ENCODE measurements at regions not wholly inside any gene's neighbourhood (a gene's known extent, or its start where the extent isn't known, plus 50 kb on each side); places are given as distances from the start of the nearest gene placed in this dataset.

DNA sequence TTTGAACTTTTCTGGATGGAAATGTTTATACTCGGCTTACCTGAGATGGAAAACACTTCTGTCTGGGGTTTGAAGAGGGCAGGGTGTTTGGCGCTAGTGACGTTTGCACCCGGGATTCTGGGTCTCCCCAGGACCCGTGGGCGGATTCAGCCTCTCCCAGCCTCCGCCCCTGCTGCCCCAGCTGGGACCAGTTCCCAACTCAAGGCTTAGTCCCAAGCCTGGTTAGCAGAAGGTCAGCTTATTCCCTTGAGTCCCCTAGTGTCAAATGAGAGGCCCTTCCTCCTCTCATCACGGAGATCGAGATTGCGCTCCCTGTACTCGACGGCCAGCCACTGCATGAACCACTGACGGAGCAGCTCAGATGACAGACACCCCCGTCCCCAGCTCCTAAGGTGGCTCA, 123.2 kb downstream of the RTP5 start:
- no peak for TF ChIP-seq EHMT2 (IDR thresholded peaks at IDR 0.05; ENCODE audit: low read depth)
- no peak for TF ChIP-seq ESRRA (IDR thresholded peaks at IDR 0.05; ENCODE audit: borderline replicate concordance, low read length)
- TF ChIP-seq EP300 (IDR thresholded peaks at IDR 0.05): no peak
- TF ChIP-seq, protein P1, sequence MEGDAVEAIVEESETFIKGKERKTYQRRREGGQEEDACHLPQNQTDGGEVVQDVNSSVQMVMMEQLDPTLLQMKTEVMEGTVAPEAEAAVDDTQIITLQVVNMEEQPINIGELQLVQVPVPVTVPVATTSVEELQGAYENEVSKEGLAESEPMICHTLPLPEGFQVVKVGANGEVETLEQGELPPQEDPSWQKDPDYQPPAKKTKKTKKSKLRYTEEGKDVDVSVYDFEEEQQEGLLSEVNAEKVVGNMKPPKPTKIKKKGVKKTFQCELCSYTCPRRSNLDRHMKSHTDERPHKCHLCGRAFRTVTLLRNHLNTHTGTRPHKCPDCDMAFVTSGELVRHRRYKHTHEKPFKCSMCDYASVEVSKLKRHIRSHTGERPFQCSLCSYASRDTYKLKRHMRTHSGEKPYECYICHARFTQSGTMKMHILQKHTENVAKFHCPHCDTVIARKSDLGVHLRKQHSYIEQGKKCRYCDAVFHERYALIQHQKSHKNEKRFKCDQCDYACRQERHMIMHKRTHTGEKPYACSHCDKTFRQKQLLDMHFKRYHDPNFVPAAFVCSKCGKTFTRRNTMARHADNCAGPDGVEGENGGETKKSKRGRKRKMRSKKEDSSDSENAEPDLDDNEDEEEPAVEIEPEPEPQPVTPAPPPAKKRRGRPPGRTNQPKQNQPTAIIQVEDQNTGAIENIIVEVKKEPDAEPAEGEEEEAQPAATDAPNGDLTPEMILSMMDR (IDR thresholded peaks at IDR 0.05): no peak
- TF ChIP-seq POLR2A (IDR thresholded peaks at IDR 0.05; ENCODE audit: low read length): no peak
- no peak for TF ChIP-seq RFX5 (IDR thresholded peaks at IDR 0.05)
- no peak for TF ChIP-seq MAZ (IDR thresholded peaks at IDR 0.05; ENCODE audit: borderline replicate concordance, low read depth, low read length)
- no peak for TF ChIP-seq HDAC2 (IDR thresholded peaks at IDR 0.05)
- TF ChIP-seq ZSCAN20 (CRISPR knock-in tag; IDR thresholded peaks at IDR 0.05): no peak
- no peak for TF ChIP-seq HOXA7 (CRISPR knock-in tag; IDR thresholded peaks at IDR 0.05)
- TF ChIP-seq, protein P2, sequence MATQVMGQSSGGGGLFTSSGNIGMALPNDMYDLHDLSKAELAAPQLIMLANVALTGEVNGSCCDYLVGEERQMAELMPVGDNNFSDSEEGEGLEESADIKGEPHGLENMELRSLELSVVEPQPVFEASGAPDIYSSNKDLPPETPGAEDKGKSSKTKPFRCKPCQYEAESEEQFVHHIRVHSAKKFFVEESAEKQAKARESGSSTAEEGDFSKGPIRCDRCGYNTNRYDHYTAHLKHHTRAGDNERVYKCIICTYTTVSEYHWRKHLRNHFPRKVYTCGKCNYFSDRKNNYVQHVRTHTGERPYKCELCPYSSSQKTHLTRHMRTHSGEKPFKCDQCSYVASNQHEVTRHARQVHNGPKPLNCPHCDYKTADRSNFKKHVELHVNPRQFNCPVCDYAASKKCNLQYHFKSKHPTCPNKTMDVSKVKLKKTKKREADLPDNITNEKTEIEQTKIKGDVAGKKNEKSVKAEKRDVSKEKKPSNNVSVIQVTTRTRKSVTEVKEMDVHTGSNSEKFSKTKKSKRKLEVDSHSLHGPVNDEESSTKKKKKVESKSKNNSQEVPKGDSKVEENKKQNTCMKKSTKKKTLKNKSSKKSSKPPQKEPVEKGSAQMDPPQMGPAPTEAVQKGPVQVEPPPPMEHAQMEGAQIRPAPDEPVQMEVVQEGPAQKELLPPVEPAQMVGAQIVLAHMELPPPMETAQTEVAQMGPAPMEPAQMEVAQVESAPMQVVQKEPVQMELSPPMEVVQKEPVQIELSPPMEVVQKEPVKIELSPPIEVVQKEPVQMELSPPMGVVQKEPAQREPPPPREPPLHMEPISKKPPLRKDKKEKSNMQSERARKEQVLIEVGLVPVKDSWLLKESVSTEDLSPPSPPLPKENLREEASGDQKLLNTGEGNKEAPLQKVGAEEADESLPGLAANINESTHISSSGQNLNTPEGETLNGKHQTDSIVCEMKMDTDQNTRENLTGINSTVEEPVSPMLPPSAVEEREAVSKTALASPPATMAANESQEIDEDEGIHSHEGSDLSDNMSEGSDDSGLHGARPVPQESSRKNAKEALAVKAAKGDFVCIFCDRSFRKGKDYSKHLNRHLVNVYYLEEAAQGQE (IDR thresholded peaks at IDR 0.05): no peak

All from A549 (cell line).